ENCODE measurements at regions not wholly inside any gene's neighbourhood (a gene's known extent, or its start where the extent isn't known, plus 50 kb on each side); places are given as distances from the start of the nearest gene placed in this dataset.

DNA sequence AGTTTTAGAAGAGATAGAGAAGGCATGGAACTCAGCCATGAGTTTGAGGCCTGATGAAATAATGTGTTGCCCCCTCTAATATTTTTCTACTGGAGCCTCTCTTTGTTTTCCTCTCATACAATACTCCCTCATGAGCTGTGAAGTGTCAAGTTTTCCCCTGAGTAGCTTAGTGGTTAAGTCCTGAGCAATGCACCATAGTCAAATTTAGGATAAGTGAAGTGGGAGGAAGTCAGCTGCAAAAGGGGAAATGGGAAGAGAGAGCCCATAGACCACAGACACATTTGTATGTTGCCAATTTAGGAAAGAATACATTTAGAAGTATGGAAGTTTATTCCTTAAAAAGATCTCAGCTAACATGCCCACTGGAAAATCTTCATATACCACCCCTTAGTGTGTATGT, 171.5 kb upstream of the NREP start:
- intact Hi-C loops (cut with micrococcal nuclease; ENCODE audit: unreplicated experiment) = no loop called here
- TF ChIP-seq, protein P1, sequence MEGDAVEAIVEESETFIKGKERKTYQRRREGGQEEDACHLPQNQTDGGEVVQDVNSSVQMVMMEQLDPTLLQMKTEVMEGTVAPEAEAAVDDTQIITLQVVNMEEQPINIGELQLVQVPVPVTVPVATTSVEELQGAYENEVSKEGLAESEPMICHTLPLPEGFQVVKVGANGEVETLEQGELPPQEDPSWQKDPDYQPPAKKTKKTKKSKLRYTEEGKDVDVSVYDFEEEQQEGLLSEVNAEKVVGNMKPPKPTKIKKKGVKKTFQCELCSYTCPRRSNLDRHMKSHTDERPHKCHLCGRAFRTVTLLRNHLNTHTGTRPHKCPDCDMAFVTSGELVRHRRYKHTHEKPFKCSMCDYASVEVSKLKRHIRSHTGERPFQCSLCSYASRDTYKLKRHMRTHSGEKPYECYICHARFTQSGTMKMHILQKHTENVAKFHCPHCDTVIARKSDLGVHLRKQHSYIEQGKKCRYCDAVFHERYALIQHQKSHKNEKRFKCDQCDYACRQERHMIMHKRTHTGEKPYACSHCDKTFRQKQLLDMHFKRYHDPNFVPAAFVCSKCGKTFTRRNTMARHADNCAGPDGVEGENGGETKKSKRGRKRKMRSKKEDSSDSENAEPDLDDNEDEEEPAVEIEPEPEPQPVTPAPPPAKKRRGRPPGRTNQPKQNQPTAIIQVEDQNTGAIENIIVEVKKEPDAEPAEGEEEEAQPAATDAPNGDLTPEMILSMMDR (conservative IDR thresholded peaks at IDR 0.05; ENCODE audit: low read depth, low read length) = no peak
- ChIA-PET POLR2A (ENCODE audit: low non-redundant PET) (no interaction called here), CTCF (no interaction called here)
- no TSS peak for BruUV-seq (replicated peaks)
- Histone ChIP-seq H3K36me3 (ENCODE audit: insufficient read depth, low read length, poor library complexity, severe bottlenecking) (no peaks in the 10 kb centered on the region), H3K27me3 (replicated peaks; ENCODE audit: insufficient read depth, low read depth, low read length, poor library complexity) (no peaks in the 10 kb centered on the region), H3K4me1 (ENCODE audit: insufficient read depth, low read length, poor library complexity, severe bottlenecking) (no peaks in the 10 kb centered on the region), H3K27ac (ENCODE audit: low read depth, low read length, poor library complexity, severe bottlenecking) (no peak overlapping the region), H3K9me3 (ENCODE audit: low read depth, low read length, poor library complexity, severe bottlenecking) (no peaks in the 10 kb centered on the region), H3K4me3 (ENCODE audit: low read depth, low read length, poor library complexity, severe bottlenecking) (no peak overlapping the region)
- DNase-seq (ENCODE audit: low spot score) = no peak

DNA sequence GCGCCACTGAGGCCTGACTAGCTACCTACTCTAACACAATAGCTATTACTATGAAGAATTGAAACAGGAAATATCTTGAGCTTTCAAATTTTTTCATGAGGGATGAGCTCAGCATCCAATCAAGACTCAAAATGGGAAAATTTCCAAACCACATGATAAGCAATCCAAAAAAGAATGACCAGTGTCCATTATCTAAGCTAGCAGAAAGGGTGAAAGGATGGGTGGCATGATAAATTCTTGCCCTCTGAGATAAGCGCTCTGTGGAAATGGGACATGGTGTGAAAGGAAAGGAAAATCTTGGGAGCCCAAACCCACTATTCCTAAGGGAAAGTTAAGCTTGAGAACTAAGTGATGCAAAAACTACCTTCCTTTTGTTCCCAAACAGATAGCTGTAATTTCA, 170.2 kb upstream of the NREP start:
- Histone ChIP-seq H3K4me1 (ENCODE audit: insufficient read depth, low read length, poor library complexity, severe bottlenecking) (no peaks in the 10 kb centered on the region), H3K36me3 (ENCODE audit: insufficient read depth, low read length, poor library complexity, severe bottlenecking) (no peaks in the 10 kb centered on the region), H3K27me3 (replicated peaks; ENCODE audit: insufficient read depth, low read depth, low read length, poor library complexity) (no peaks in the 10 kb centered on the region), H3K27ac (ENCODE audit: low read depth, low read length, poor library complexity, severe bottlenecking) (no peak overlapping the region), H3K9me3 (ENCODE audit: low read depth, low read length, poor library complexity, severe bottlenecking) (no peaks in the 10 kb centered on the region), H3K4me3 (ENCODE audit: low read depth, low read length, poor library complexity, severe bottlenecking) (no peak overlapping the region)
- ChIA-PET CTCF (no interaction called here), POLR2A (ENCODE audit: low non-redundant PET) (no interaction called here)
- BruUV-seq (replicated peaks) = no TSS peak
- intact Hi-C loops (cut with micrococcal nuclease; ENCODE audit: unreplicated experiment) = no loop called here
- no peak for DNase-seq (ENCODE audit: low spot score)
- TF ChIP-seq, protein P1 (conservative IDR thresholded peaks at IDR 0.05; ENCODE audit: low read depth, low read length) = no peak
- TF ChIP-seq EZH2 (IDR thresholded peaks at IDR 0.05; ENCODE audit: borderline replicate concordance, low read depth, low read length, poor library complexity, severe bottlenecking) = no peak

DNA sequence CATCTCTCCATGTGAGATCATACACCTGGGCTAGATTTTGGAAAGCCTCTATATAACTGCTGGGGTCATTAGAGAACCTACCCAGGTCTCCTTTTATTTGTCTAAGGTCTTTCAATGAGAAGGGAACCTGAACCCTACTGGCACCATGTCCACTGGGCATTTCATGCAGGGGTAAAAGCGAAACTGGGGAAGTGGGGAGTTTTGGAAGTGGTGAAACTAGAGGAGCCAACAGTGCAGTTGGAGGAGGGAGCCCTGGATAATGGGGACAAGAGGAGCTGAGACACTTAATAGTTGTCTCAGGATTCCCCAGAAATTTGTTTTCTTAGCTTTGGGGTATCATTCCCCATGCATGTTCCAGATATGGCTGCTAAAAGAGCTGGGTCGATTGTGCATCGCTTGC, 169.0 kb upstream of the NREP start:
- CTCF ChIA-PET = no interaction called here

More for the DNA sequence above, 169.0 kb upstream of the NREP start:
- intact Hi-C loops (cut with micrococcal nuclease; ENCODE audit: unreplicated experiment) = no loop called here
- Histone ChIP-seq H3K27ac (ENCODE audit: low read depth, low read length, poor library complexity, severe bottlenecking) (no peak overlapping the region), H3K27me3 (replicated peaks; ENCODE audit: insufficient read depth, low read depth, low read length, poor library complexity) (no peaks in the 10 kb centered on the region), H3K4me3 (ENCODE audit: low read depth, low read length, poor library complexity, severe bottlenecking) (no peak overlapping the region), H3K4me1 (ENCODE audit: insufficient read depth, low read length, poor library complexity, severe bottlenecking) (no peaks in the 10 kb centered on the region), H3K36me3 (ENCODE audit: insufficient read depth, low read length, poor library complexity, severe bottlenecking) (no peaks in the 10 kb centered on the region), H3K9me3 (ENCODE audit: low read depth, low read length, poor library complexity, severe bottlenecking) (no peaks in the 10 kb centered on the region)
- no TSS peak for BruUV-seq (replicated peaks)
- DNase-seq (ENCODE audit: low spot score) = no peak
- TF ChIP-seq, protein P1 (conservative IDR thresholded peaks at IDR 0.05; ENCODE audit: low read depth, low read length) = no peak
- no peak for TF ChIP-seq EZH2 (IDR thresholded peaks at IDR 0.05; ENCODE audit: borderline replicate concordance, low read depth, low read length, poor library complexity, severe bottlenecking)
- POLR2A ChIA-PET (ENCODE audit: low non-redundant PET) = no interaction called here

Data from A673 (cell line).